ENCODE measurements at regions not wholly inside any gene's neighbourhood (a gene's known extent, or its start where the extent isn't known, plus 50 kb on each side); places are given as distances from the start of the nearest gene placed in this dataset.

- TF ChIP-seq CTCF (IDR thresholded peaks at IDR 0.05) (no peak), POLR2A (IDR thresholded peaks at IDR 0.05) (no peak), POLR2AphosphoS5 (IDR thresholded peaks at IDR 0.05) (no peak), EP300 (IDR thresholded peaks at IDR 0.05) (no peak)
These were observed 706.1 kb upstream of the CDH18 start for GRCh38 chr5:20694121-20694520.

All from stomach (tissue), 4 donors.